VCaP (cell line): ENCODE measurements at regions not wholly inside any gene's neighbourhood (a gene's known extent, or its start where the extent isn't known, plus 50 kb on each side); places are given as distances from the start of the nearest gene placed in this dataset.

ENCODE experiments used
- H3K27ac ChIP-seq: fragments of 450-650 bp; 2 replicates; pipeline ENCODE4 v1.5.1; 2017
- TF ChIP-seq, protein P1 (sequence below): fragments of 450-650 bp; conservative IDR thresholded peaks from 2 replicates; pipeline ENCODE4 v1.5.1; 2017; ENCODE audit warnings: mild to moderate bottlenecking, moderate library complexity

DNA sequence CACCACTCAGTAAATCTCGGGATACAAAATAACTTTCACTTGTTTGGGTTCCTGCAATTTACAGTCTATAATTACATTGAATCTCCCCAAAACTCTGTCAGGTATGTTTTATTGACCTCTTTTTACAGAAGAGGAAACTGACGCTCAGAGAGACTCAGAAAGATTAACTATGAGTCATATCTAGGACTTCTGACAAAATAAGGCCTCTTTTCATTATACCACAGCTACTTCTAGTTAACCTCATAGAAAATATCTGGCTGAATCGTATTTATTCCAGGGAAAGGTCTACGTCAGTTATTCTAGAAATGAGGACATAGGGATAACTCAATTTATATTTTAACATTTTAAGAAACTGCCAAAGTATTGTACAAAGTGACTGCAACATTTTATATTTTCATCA is 211.1 kb upstream of the FAM78B start:
- TF ChIP-seq, protein P1, sequence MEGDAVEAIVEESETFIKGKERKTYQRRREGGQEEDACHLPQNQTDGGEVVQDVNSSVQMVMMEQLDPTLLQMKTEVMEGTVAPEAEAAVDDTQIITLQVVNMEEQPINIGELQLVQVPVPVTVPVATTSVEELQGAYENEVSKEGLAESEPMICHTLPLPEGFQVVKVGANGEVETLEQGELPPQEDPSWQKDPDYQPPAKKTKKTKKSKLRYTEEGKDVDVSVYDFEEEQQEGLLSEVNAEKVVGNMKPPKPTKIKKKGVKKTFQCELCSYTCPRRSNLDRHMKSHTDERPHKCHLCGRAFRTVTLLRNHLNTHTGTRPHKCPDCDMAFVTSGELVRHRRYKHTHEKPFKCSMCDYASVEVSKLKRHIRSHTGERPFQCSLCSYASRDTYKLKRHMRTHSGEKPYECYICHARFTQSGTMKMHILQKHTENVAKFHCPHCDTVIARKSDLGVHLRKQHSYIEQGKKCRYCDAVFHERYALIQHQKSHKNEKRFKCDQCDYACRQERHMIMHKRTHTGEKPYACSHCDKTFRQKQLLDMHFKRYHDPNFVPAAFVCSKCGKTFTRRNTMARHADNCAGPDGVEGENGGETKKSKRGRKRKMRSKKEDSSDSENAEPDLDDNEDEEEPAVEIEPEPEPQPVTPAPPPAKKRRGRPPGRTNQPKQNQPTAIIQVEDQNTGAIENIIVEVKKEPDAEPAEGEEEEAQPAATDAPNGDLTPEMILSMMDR = no peak
- no peak overlapping the region for H3K27ac ChIP-seq

DNA sequence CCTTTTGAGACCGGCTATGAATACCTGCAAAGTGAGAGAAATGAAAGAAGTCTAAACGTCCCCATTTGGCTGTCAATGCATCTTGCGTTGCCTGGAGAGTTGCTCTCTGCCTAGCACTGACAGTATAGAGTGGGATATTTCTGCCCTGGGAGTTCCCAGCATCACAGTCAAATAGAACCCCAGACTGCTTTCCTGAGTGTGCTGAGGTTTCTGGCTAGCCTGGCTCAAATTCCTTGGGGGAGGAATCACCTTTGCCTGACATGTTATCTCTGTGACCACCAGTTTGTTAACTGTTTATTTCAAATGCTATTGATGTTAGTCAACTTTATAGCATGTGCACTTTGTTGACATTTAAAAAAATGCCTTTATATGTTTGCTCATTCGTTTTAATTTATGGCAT is 212.0 kb upstream of the FAM78B start:
- TF ChIP-seq, protein P1 = no peak
- H3K27ac ChIP-seq = no peak overlapping the region

DNA sequence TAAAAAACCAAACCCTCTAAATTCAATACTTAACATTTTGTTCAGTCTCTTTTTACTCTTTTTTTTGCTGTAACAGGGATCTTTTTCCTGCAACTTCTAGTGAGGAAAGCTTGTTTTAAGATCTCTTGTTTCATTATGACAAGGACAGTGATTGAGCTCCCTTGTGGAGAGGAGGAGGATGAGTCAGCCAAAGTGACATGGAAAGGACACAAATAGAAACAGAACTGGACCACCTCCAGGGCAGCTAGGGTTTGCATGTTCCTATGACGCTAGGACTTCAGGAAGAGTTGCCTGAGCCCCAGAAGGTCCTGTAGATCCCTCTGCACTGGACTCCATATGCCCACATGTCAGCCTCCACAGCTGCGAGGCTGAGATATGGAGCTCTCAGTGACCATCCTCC is 212.6 kb upstream of the FAM78B start:
- TF ChIP-seq, protein P1 = no peak
- H3K27ac ChIP-seq = no peak overlapping the region

DNA sequence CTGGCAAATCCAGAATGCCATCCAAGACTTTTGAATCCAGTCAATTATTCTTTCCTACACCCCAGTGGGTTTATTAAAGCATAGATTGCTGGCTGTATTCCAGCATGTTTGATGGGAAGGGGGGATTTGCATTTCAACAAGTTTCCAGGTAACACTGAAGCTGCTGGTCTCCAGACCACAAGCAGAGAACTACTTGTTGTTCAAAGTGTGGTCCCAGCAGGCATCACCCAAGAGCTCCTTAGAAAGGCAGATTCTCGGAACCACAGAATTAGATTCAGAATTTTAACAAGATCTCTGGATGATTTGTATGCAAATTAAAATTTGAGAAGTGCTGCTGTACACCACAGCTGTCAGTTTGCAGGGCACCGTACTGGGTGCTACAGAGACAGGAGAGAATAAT is 216.3 kb upstream of the FAM78B start:
- TF ChIP-seq, protein P1 = no peak
- H3K27ac ChIP-seq = no peak overlapping the region

DNA sequence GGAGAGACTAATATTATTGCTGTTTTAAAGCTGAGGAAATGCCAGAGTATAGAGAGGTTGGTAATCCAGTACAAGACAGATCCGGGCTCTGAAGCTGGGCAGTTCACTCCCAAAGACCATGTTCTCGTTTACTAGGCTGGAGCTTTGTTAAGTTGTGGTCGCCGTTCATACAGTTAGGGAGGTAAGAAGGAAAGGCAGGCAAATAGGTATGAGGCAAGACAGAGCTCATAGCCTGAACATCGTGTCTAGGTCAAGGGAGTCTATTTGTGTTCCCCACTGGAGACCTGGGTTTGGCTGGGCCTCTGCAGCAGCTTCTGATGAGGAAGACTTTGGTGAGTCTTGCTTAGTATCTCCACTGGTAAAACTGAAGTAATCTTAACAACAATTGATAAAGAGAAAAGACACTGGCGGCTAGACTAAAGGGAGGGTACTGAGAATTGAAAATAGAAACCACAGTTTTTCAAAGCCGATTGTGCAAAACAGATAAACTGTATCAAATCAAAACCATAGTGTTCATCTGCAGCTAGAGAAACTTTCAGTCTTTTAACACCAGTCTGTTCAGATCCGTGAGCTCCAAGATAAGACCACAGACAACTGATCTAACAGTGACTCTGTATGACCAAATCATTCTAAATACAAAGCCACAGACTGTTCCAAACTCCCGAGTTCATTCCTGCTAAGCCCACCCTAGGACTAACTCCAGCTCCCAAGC is 217.0 kb upstream of the FAM78B start:
- TF ChIP-seq, protein P1 = no peak
- H3K27ac ChIP-seq = no peak overlapping the region

DNA sequence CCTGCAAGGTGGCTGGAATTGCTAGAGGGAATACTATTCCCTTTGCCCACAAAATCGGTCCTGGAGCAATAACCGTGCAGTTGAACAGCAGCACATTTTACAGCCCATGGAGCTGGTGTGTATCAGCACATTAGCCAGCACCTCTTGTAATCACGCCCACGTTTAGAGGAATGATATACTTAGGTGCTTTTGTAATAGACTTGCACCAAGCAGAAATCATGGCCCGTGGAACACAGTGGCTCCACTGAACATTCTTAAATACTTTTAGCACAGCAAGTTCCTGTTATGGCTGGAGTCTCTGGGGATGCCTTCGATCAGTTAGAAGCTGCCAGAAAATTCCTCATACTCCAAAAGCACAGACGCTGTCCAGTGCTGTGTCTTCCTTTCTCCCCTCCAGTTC is 218.1 kb upstream of the FAM78B start:
- no peak overlapping the region for H3K27ac ChIP-seq
- TF ChIP-seq, protein P1 = no peak

DNA sequence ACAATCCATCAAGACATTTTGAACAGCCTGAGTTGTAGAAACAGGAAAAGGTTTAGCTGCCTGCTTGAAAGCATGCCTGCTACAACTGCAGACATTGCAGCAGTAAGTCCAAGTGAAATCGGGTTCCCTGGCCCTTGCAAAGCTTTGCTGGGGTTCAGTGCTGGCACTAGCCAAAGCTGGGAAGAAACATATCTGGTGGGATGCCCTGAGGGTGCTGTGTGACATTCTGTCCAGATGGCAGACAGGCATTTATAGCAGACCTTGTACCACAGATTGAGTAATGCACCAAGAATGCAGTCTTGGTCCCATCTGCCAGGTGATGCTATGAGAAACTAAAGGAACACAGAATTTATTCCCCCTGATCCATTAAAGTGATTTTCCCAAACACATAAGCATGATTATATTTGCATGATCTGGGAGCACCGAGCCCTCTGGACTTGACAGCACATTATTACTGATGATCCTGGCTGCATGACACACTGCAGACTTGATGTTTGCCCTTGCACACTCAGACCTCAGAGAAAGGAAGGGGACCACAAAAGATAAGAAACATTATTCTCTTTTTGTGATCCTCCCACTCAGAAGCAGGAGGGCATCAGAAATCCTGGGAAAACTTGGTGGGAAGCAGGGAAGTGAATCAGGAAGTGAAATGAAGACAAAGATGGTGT is 223.7 kb upstream of the FAM78B start:
- H3K27ac ChIP-seq = no peak overlapping the region
- TF ChIP-seq, protein P1 = no peak
